ENCODE measurements at regions not wholly inside any gene's neighbourhood (a gene's known extent, or its start where the extent isn't known, plus 50 kb on each side); places are given as distances from the start of the nearest gene placed in this dataset.

DNA sequence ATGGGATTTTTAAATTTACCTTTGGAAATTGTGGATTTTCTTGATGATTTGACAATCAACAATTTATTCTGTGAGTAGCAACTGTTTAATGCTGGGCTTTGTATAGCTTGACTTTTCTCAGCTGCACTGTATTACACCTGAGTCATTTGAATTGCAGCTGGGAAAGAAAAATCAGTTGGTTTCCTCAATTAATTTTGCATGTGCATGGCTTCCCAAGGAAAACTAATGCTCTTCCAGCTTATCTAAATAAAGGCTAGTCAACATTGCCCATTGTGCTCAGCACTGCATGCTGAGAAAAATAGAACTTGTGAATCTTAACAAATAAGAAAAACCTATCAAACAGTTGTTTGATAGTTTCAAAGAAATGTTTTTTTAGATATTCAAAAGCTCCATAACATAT, 268.3 kb upstream of the CDH20 start:
- Histone ChIP-seq H3K4ac (ENCODE audit: low read depth, low read length) (no peak overlapping the region), H3K9ac (ENCODE audit: extremely low read depth, insufficient read length, low read length) (no peak overlapping the region), H2BK120ac (ENCODE audit: low read depth, low read length, poor library complexity, severe bottlenecking) (no peak overlapping the region), H2AK5ac (ENCODE audit: insufficient read length, low read length) (no peak overlapping the region), H3K27ac (ENCODE audit: insufficient read length, low read depth, low read length) (no peak overlapping the region), H4K20me1 (ENCODE audit: control insufficient read depth, insufficient read depth, insufficient read length) (no peaks in the 10 kb centered on the region), H3K23me2 (ENCODE audit: insufficient read length, low read depth, low read length, poor library complexity, severe bottlenecking) (no peaks in the 10 kb centered on the region), H2BK5ac (ENCODE audit: insufficient read length, low read length) (no peak overlapping the region), H3K4me1 (ENCODE audit: insufficient read depth, low read length) (peaks cover 2% of the 10 kb centered on the region; the same call in 1 of the 2 replicates), H3K56ac (ENCODE audit: insufficient read length, low read depth, low read length) (no peak overlapping the region), H2BK20ac (ENCODE audit: low read depth, low read length, poor library complexity, severe bottlenecking) (no peak overlapping the region), H3K9me3 (ENCODE audit: control insufficient read depth, low read depth, low read length) (no peaks in the 10 kb centered on the region), H2AFZ (ENCODE audit: low read length) (no peak overlapping the region), H3T11ph (ENCODE audit: low read length) (no peak overlapping the region), H3K27me3 (ENCODE audit: insufficient read depth, low read length) (no peaks in the 10 kb centered on the region), H3K14ac (ENCODE audit: insufficient read depth, low read length) (no peak overlapping the region), H3K23ac (ENCODE audit: insufficient read length, low read depth, low read length) (no peak overlapping the region), H2BK15ac (ENCODE audit: low read depth, low read length) (no peak overlapping the region), H4K91ac (ENCODE audit: insufficient read length, low read depth, low read length) (no peak overlapping the region), H3K79me1 (ENCODE audit: insufficient read depth, low read depth, low read length, poor library complexity, severe bottlenecking) (no peaks in the 10 kb centered on the region), H2BK12ac (ENCODE audit: insufficient read length, low read depth, low read length) (no peak overlapping the region), H3K18ac (ENCODE audit: insufficient read length, low read depth, low read length) (no peak overlapping the region), H4K8ac (replicated peaks; ENCODE audit: insufficient read length, low read depth, low read length) (no peak overlapping the region), H4K5ac (ENCODE audit: insufficient read length, low read depth, low read length) (no peak overlapping the region), H3K4me2 (ENCODE audit: insufficient read depth, insufficient read length, low read length) (no peak overlapping the region), H3K79me2 (ENCODE audit: insufficient read depth, low read length) (no peaks in the 10 kb centered on the region)
- Mint-ChIP-seq H3K9me3 (no peaks in the 10 kb centered on the region), H3K27ac (no peak overlapping the region), H3K27me3 (ENCODE audit: low read depth) (no peaks in the 10 kb centered on the region), H3K4me3 (no peak overlapping the region), H3K36me3 (ENCODE audit: insufficient read depth in 1 of 3, low read depth in 3 of 3) (no peaks in the 10 kb centered on the region; a peak in 1 of 7 replicates), H3K4me1 (peaks cover 21 to 26% of the 10 kb centered on the region in 2 experiments)
- DNase-seq, result no peak
- TF ChIP-seq, protein P1, sequence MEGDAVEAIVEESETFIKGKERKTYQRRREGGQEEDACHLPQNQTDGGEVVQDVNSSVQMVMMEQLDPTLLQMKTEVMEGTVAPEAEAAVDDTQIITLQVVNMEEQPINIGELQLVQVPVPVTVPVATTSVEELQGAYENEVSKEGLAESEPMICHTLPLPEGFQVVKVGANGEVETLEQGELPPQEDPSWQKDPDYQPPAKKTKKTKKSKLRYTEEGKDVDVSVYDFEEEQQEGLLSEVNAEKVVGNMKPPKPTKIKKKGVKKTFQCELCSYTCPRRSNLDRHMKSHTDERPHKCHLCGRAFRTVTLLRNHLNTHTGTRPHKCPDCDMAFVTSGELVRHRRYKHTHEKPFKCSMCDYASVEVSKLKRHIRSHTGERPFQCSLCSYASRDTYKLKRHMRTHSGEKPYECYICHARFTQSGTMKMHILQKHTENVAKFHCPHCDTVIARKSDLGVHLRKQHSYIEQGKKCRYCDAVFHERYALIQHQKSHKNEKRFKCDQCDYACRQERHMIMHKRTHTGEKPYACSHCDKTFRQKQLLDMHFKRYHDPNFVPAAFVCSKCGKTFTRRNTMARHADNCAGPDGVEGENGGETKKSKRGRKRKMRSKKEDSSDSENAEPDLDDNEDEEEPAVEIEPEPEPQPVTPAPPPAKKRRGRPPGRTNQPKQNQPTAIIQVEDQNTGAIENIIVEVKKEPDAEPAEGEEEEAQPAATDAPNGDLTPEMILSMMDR (conservative IDR thresholded peaks at IDR 0.05), result no peak
